Neural progenitor cell (in vitro differentiated cells): ENCODE measurements at regions not wholly inside any gene's neighbourhood (a gene's known extent, or its start where the extent isn't known, plus 50 kb on each side); places are given as distances from the start of the nearest gene placed in this dataset.
A peak's percentile ranks its signal among the peaks of the same experiment; 100 is the strongest.

Experiments used
- DNase-seq: peaks from one replicate; pipeline ENCODE4 v3.0.0-alpha.2; 2016; ENCODE audit warnings: low spot score
- H2AFZ ChIP-seq: fragments of 200-600 bp; sonication (generic); replicated peaks from 2 replicates; pipeline ENCODE4 v1.6.1; 2016; ENCODE audit warnings: antibody characterized with exemption
- H3F3A ChIP-seq: fragments of 200-600 bp; sonication (generic); 2 replicates; pipeline ENCODE4 v1.6.1; 2016; ENCODE audit warnings: antibody characterized with exemption, low read depth
- H3K27ac ChIP-seq: fragments of 200-600 bp; sonication (generic); 2 replicates; pipeline ENCODE4 v1.5.1; 2016; ENCODE audit warnings: mild to moderate bottlenecking
- H3K27me3 ChIP-seq: fragments of 200-600 bp; sonication (generic); 2 replicates; pipeline ENCODE4 v1.6.1; 2016; ENCODE audit warnings: mild to moderate bottlenecking, moderate library complexity
- H3K36me3 ChIP-seq: fragments of 200-600 bp; sonication (generic); 2 replicates; pipeline ENCODE4 v1.5.1; 2016
- H3K4me1 ChIP-seq: fragments of 200-600 bp; sonication (generic); 2 replicates; pipeline ENCODE4 v1.6.1; 2016; ENCODE audit warnings: mixed run types
- H3K4me2 ChIP-seq: fragments of 200-600 bp; sonication (generic); 2 replicates; pipeline ENCODE4 v1.6.1; 2016
- H3K4me3 ChIP-seq: fragments of 200-600 bp; sonication (generic); 2 replicates; pipeline ENCODE4 v1.5.1; 2016
- H3K79me2 ChIP-seq: fragments of 200-600 bp; sonication (generic); 2 replicates; pipeline ENCODE4 v1.6.1; 2016; ENCODE audit warnings: low read depth
- H3K9ac ChIP-seq: fragments of 200-600 bp; sonication (generic); 2 replicates; pipeline ENCODE4 v1.6.1; 2016
- H3K9me3 ChIP-seq: fragments of 200-600 bp; sonication (generic); 2 replicates; pipeline ENCODE4 v1.5.1; 2016; ENCODE audit warnings: low read depth
- H4K20me1 ChIP-seq: fragments of 200-600 bp; sonication (generic); 2 replicates; pipeline ENCODE4 v1.6.1; 2016; ENCODE audit warnings: low read depth
- H3K27ac Mint-ChIP-seq: 3 replicates; pipeline ENCODE4 v1.8.0; 2021; ENCODE audit warnings: mixed read lengths
- H3K27me3 Mint-ChIP-seq: 2 replicates; pipeline ENCODE4 v1.8.0; 2022; ENCODE audit warnings: low read depth, mild to moderate bottlenecking, inconsistent platforms, moderate library complexity, mixed read lengths; ENCODE audit not compliant: insufficient read depth
- H3K36me3 Mint-ChIP-seq: 3 replicates; pipeline ENCODE4 v1.8.0; 2021; ENCODE audit warnings: mixed read lengths
- H3K4me1 Mint-ChIP-seq: 3 replicates; pipeline ENCODE4 v1.8.0; 2021; ENCODE audit warnings: mixed read lengths
- H3K4me3 Mint-ChIP-seq: 3 replicates; pipeline ENCODE4 v1.8.0; 2021; ENCODE audit warnings: mild to moderate bottlenecking, moderate library complexity, mixed read lengths
- H3K9me3 Mint-ChIP-seq: 3 replicates; pipeline ENCODE4 v1.8.0; 2020; ENCODE audit warnings: mixed read lengths
- EZH2 ChIP-seq: fragments of 200-600 bp; sonication (generic); IDR thresholded peaks from 2 replicates; pipeline ENCODE4 v1.6.1; 2017; ENCODE audit warnings: antibody characterized with exemption, mild to moderate bottlenecking, moderate library complexity
- EZH2phosphoT487 ChIP-seq: fragments of 200-600 bp; sonication (generic); IDR thresholded peaks from 2 replicates; pipeline ENCODE4 v1.6.1; 2017; ENCODE audit warnings: antibody characterized with exemption
- TF ChIP-seq, protein P1 (sequence below): fragments of 200-600 bp; sonication (generic); IDR thresholded peaks from 2 replicates; pipeline ENCODE4 v1.5.1; 2017; ENCODE audit warnings: antibody characterized with exemption, mild to moderate bottlenecking

GRCh38 chr11:92138296-92138695 lies 86.3 kb upstream of the FAT3 start:
- Mint-ChIP-seq H3K27me3 (no peaks in the 10 kb centered on the region), H3K4me1 (no peaks in the 10 kb centered on the region), H3K27ac (no peak overlapping the region), H3K4me3 (no peak overlapping the region), H3K36me3 (no peaks in the 10 kb centered on the region), H3K9me3 (no peaks in the 10 kb centered on the region)
- Histone ChIP-seq H3F3A (no peaks in the 10 kb centered on the region), H3K36me3 (no peaks in the 10 kb centered on the region), H3K9ac (no peak overlapping the region), H3K4me3 (no peak overlapping the region), H3K9me3 (no peaks in the 10 kb centered on the region), H3K4me2 (no peak overlapping the region), H2AFZ (no peak overlapping the region), H3K27ac (no peak overlapping the region), H3K79me2 (no peaks in the 10 kb centered on the region), H3K27me3 (no peaks in the 10 kb centered on the region), H4K20me1 (no peaks in the 10 kb centered on the region), H3K4me1 (no peaks in the 10 kb centered on the region)
- TF ChIP-seq EZH2phosphoT487 = no peak
- TF ChIP-seq, protein P1, sequence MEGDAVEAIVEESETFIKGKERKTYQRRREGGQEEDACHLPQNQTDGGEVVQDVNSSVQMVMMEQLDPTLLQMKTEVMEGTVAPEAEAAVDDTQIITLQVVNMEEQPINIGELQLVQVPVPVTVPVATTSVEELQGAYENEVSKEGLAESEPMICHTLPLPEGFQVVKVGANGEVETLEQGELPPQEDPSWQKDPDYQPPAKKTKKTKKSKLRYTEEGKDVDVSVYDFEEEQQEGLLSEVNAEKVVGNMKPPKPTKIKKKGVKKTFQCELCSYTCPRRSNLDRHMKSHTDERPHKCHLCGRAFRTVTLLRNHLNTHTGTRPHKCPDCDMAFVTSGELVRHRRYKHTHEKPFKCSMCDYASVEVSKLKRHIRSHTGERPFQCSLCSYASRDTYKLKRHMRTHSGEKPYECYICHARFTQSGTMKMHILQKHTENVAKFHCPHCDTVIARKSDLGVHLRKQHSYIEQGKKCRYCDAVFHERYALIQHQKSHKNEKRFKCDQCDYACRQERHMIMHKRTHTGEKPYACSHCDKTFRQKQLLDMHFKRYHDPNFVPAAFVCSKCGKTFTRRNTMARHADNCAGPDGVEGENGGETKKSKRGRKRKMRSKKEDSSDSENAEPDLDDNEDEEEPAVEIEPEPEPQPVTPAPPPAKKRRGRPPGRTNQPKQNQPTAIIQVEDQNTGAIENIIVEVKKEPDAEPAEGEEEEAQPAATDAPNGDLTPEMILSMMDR = no peak
- TF ChIP-seq EZH2 = no peak
- DNase-seq = no peak

GRCh38 chr11:92137747-92138146 lies 86.9 kb upstream of the FAT3 start:
- TF ChIP-seq, protein P1 = no peak
- TF ChIP-seq EZH2phosphoT487 = no peak
- no peak for TF ChIP-seq EZH2
- Histone ChIP-seq H3K27ac (no peak overlapping the region), H3K4me3 (no peak overlapping the region), H3K9me3 (no peaks in the 10 kb centered on the region), H4K20me1 (no peaks in the 10 kb centered on the region), H3K9ac (no peak overlapping the region), H3F3A (no peaks in the 10 kb centered on the region), H3K79me2 (no peaks in the 10 kb centered on the region), H2AFZ (no peak overlapping the region), H3K4me2 (no peak overlapping the region), H3K27me3 (no peaks in the 10 kb centered on the region), H3K36me3 (no peaks in the 10 kb centered on the region), H3K4me1 (no peaks in the 10 kb centered on the region)
- Mint-ChIP-seq H3K4me1 (no peaks in the 10 kb centered on the region), H3K4me3 (no peak overlapping the region), H3K27me3 (no peaks in the 10 kb centered on the region), H3K36me3 (no peaks in the 10 kb centered on the region), H3K9me3 (no peaks in the 10 kb centered on the region), H3K27ac (no peak overlapping the region)
- no peak for DNase-seq

- Histone ChIP-seq H3K4me1 (no peaks in the 10 kb centered on the region), H3K79me2 (no peaks in the 10 kb centered on the region), H3K27ac (no peak overlapping the region), H3F3A (no peaks in the 10 kb centered on the region), H3K9me3 (no peaks in the 10 kb centered on the region), H3K4me2 (no peak overlapping the region), H4K20me1 (no peaks in the 10 kb centered on the region), H3K4me3 (no peak overlapping the region), H3K27me3 (no peaks in the 10 kb centered on the region), H3K9ac (no peak overlapping the region), H2AFZ (no peak overlapping the region), H3K36me3 (no peaks in the 10 kb centered on the region)
- TF ChIP-seq, protein P1 = peak; percentile 41
- no peak for TF ChIP-seq EZH2
- H3K9me3 Mint-ChIP-seq = no peaks in the 10 kb centered on the region
- no peaks in the 10 kb centered on the region for H3K27me3 Mint-ChIP-seq
- DNase-seq = peak; percentile 40
- H3K27ac Mint-ChIP-seq = no peak overlapping the region
- H3K4me3 Mint-ChIP-seq = no peak overlapping the region
- H3K4me1 Mint-ChIP-seq = no peaks in the 10 kb centered on the region
- H3K36me3 Mint-ChIP-seq = no peaks in the 10 kb centered on the region
Observed at GRCh38 chr11:92136797-92137196, 87.8 kb upstream of the FAT3 start.
